Stomach smooth muscle (tissue), 2 donors: ENCODE measurements at regions not wholly inside any gene's neighbourhood (a gene's known extent, or its start where the extent isn't known, plus 50 kb on each side); places are given as distances from the start of the nearest gene placed in this dataset.

Source experiments
- H3K27ac ChIP-seq: one replicate; pipeline ENCODE4 v1.7.0; 2013; ENCODE audit warnings: mild to moderate bottlenecking, low read length, inconsistent platforms
- H3K27me3 ChIP-seq, 2 donors: one replicate each; pipeline ENCODE4 v1.7.0; 2013; ENCODE audit warnings: low read length in 2 of 2; ENCODE audit not compliant: insufficient read depth in 2 of 2, control insufficient read depth in 1 of 2
- H3K36me3 ChIP-seq, 2 donors: one replicate each; pipeline ENCODE4 v1.7.0; 2013; ENCODE audit warnings: low read length in 2 of 2; ENCODE audit not compliant: control insufficient read depth in 2 of 2, insufficient read depth in 2 of 2
- H3K4me1 ChIP-seq: one replicate; pipeline ENCODE4 v1.7.0; 2013; ENCODE audit warnings: low read length; ENCODE audit not compliant: control insufficient read depth, insufficient read depth
- H3K4me3 ChIP-seq, 2 donors: one replicate each; pipeline ENCODE4 v1.7.0; 2013; ENCODE audit warnings: low read length in 2 of 2
- H3K9ac ChIP-seq, 2 donors: one replicate each; pipeline ENCODE4 v1.7.0; 2013; ENCODE audit warnings: low read length in 2 of 2, mild to moderate bottlenecking in 1 of 2
- H3K9me3 ChIP-seq, 2 donors: one replicate each; pipeline ENCODE4 v1.7.0; 2013; ENCODE audit warnings: low read length in 2 of 2; ENCODE audit not compliant: control insufficient read depth in 2 of 2
- donor health status: healthy.
- donor health status: Pancreatic carcinoma.

DNA sequence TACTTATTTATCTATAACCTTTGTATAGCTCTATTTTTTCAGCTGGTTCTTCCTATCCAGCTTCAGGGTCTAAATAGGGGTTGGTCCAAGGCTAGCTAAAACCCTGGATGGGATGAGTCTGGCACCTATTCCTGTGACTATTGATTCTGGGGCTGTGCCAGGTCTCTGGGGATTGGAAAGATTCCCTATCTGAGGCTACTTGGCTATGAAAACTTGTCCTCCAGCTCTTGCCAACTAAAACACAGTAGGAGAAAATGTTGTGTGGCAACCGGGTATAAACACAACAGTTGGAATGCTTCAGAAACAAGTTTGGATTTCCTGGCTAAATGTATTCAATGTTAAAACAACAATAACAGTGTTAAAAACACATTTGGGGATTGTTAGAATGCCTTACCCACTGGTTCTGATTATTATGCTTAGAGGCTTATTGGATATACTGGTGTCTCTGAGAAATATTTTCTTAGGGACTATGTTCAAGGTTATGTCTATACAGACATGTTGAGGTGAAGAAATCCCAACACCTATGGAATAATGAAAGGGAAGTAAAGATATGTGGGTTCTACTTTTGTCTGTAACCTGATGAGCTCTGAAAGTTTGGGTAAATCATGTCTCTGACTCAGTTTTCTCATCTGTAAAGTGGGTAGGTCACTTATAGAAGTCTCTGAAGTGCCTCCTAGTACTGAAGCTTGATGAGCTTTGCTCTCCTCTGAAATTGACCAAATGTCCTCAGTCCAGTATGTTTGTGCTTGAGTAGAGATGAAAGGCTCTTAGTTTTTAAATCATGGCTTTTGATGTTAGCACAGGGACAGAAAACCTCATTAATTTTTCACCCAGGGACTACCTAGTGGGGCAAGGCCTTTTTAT lies 460.7 kb downstream of the MTX2 start:
- peaks cover 0 to 3% of the 10 kb centered on the region in 2 donors for H3K27me3 ChIP-seq
- no peak overlapping the region for H3K9ac ChIP-seq
- H3K36me3 ChIP-seq: no peaks in the 10 kb centered on the region
- H3K9me3 ChIP-seq: no peaks in the 10 kb centered on the region
- H3K4me3 ChIP-seq: no peak overlapping the region
- H3K27ac ChIP-seq: no peak overlapping the region
- no peaks in the 10 kb centered on the region for H3K4me1 ChIP-seq

DNA sequence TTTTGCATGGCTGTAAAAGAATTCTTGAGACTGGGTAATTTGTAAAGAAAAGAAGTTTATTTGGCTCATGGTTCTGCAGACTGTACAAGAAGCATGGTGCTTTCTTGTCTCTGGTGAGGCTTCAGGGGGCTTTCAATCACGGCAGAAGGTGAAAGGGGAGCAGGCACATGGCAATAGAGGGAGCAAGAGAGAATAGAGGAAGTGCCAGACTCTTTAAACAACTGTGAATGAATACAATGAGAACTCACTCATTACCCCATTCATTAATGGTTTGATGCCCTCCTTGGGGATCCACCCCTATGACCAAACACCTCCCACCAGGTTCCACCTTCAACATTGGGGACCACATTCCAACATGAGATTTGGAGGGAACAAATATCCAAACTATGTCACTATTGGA lies 463.5 kb downstream of the MTX2 start:
- Histone ChIP-seq H3K27ac (no peak overlapping the region), H3K9me3 (no peaks in the 10 kb centered on the region), H3K4me3 (no peak overlapping the region), H3K9ac (no peak overlapping the region), H3K27me3 (peaks cover 0 to under 1% of the 10 kb centered on the region in 2 donors), H3K36me3 (no peaks in the 10 kb centered on the region), H3K4me1 (no peaks in the 10 kb centered on the region)

DNA sequence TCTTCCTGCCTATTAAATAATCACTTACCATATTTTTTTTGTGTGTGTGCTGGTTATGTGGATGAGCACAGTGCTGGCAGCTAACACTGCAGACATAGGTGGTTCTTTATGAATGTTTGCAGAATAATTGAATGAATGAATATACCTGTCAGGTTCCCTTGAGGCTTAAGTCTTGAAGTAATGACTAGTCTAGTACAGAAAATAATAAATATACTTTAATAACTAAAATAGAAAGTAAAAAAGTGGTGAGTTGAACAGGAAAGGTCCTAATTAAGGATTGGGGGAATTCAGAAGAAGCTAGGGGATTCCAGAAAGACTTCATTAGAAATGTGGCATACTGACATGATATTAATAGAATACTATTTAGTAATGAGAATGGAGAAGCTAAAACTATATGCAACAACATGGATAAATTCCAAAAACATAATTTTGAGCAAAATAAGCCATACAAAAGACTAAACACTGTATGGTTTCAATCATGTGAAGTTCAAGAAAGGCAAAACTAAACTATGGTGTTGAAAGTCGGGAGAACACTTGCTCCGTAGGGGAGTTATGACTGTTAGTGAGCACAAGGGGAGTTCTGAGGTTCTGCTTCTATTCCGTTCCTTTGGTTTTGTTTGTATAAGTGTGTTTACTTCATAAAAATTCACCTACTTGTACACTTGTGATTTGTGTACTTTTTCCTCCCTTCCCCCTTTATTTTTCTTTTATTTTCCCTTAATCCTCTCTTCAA lies 464.6 kb downstream of the MTX2 start:
- Histone ChIP-seq H3K4me1 (no peaks in the 10 kb centered on the region), H3K27ac (no peak overlapping the region), H3K4me3 (no peak overlapping the region), H3K36me3 (no peaks in the 10 kb centered on the region), H3K9ac (no peak overlapping the region), H3K9me3 (no peaks in the 10 kb centered on the region), H3K27me3 (peaks cover 0 to 2% of the 10 kb centered on the region in 2 donors)

DNA sequence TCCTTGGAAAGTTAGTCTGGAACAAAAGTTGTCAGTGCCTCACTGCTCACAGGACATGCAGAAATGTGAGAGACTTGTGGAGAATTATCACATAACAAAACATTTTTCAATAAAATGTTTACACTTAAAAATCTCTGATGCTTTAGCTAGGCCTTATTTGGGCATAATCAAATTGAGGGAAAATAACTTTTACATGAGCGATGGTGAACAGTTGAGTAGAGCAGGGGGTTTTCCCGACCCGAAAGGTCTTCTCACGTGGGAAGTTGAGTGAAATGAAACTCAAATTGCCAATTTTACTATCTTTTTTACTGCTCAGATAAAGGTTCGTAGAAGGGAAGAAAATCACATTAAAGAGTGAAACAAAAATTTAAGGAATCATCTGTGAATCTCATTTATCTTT lies 465.6 kb downstream of the MTX2 start:
- H3K9me3 ChIP-seq: no peaks in the 10 kb centered on the region
- H3K9ac ChIP-seq: no peak overlapping the region
- H3K27me3 ChIP-seq: peaks cover 0 to 2% of the 10 kb centered on the region in 2 donors
- no peak overlapping the region for H3K4me3 ChIP-seq
- H3K27ac ChIP-seq: no peak overlapping the region
- no peaks in the 10 kb centered on the region for H3K4me1 ChIP-seq
- H3K36me3 ChIP-seq: no peaks in the 10 kb centered on the region

DNA sequence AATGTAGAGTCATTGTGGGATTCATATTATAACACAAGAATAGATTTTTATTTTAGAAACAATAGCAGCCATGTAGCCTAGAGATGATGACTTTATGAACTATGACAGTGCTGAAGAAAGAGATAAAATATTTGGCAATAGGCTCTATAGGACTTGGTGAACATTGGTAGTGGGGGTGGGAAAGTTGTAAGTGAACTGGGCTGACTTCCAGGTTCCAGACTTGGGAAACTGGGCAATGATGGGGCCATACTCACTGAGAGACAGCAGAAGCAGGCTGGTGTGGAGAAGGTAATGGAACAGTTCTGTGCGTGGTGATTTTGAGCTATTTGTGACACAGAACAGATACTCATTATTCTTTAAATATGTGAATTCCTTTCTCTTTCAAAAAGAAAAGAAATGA lies 470.3 kb upstream of the HNRNPA3 start:
- peaks cover 0 to 2% of the 10 kb centered on the region in 2 donors for H3K27me3 ChIP-seq
- H3K4me3 ChIP-seq: no peak overlapping the region
- no peaks in the 10 kb centered on the region for H3K36me3 ChIP-seq
- no peak overlapping the region for H3K27ac ChIP-seq
- no peaks in the 10 kb centered on the region for H3K4me1 ChIP-seq
- H3K9ac ChIP-seq: no peak overlapping the region
- no peaks in the 10 kb centered on the region for H3K9me3 ChIP-seq

DNA sequence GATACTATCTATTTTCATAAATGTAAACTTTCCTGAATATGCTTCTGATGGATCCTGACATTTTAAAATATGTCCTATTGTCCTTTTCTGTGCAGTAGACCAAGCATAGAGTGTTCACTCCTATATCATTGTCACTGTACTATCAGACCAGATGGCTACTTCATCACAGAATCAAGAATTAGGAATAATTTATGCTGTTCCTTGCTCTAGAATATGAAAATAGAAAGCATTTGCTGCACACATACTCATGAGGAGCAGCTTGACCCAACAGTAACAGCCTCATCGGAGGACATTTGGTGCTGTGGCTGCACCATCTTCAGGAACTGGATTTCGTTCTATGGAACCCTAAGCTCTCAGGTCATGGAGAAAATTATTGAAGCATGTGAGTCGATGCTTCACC lies 468.9 kb upstream of the HNRNPA3 start:
- no peaks in the 10 kb centered on the region for H3K36me3 ChIP-seq
- H3K27me3 ChIP-seq: no peaks in the 10 kb centered on the region
- no peak overlapping the region for H3K27ac ChIP-seq
- H3K4me1 ChIP-seq: no peaks in the 10 kb centered on the region
- H3K9me3 ChIP-seq: no peaks in the 10 kb centered on the region
- no peak overlapping the region for H3K4me3 ChIP-seq
- H3K9ac ChIP-seq: no peak overlapping the region

DNA sequence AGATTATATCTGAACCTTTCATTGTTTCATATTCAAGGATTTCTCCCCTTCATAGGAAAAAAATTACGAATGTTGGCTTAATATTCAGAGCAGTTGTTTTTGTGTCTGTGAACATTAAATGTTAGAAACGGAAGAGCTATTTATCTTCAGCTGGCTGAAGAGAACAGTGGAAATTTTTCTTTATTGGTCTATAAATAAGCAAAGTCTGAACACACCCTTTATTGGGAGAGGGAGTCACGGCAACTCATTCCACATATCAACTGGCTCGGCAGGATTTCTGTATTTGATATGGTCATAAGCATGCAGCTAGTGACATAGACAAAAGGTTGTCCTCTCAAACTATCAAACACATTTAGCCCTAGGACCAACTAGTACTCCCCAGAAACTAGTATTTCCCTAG lies 468.4 kb upstream of the HNRNPA3 start:
- no peaks in the 10 kb centered on the region for H3K9me3 ChIP-seq
- no peaks in the 10 kb centered on the region for H3K4me1 ChIP-seq
- H3K27ac ChIP-seq: no peak overlapping the region

DNA sequence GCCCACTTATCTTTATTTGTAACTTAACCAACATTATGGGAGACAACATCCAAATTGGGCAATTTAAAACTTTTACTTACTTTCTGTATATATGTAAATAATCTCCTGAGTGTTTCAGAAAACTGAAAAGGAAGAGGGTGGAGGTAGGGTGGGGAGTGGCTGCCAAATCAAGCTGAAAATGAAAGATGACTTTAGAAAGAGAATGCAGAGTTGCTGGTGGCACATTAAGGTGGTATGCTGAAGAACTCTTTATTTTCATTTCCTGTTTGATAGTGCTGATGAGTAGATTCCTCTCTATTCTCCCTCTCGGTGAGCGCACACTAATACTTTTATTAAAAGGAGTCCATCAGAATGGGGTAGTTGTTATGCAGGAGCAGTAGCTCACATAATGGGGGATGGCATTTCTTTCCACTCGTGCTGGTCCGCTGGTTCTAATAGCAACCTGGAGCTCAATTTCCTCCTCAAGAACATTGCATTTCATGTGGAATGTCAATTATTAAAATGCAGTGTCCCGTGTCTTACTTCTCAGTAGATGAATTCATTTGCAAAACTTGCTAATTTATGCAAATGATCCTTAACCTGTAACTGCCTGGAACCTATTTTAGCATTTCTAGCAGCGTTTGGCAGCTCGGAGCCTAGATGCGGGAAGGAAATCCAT lies 466.9 kb upstream of the HNRNPA3 start:
- H3K9me3 ChIP-seq: no peaks in the 10 kb centered on the region
- H3K36me3 ChIP-seq: no peaks in the 10 kb centered on the region
- no peak overlapping the region for H3K27ac ChIP-seq
- H3K9ac ChIP-seq: no peak overlapping the region
- H3K4me3 ChIP-seq: no peak overlapping the region
- H3K27me3 ChIP-seq: no peaks in the 10 kb centered on the region
- no peaks in the 10 kb centered on the region for H3K4me1 ChIP-seq

More for the DNA sequence above, 468.4 kb upstream of the HNRNPA3 start:
- Histone ChIP-seq H3K9ac (no peak overlapping the region), H3K27me3 (no peaks in the 10 kb centered on the region), H3K4me3 (no peak overlapping the region), H3K36me3 (no peaks in the 10 kb centered on the region)

DNA sequence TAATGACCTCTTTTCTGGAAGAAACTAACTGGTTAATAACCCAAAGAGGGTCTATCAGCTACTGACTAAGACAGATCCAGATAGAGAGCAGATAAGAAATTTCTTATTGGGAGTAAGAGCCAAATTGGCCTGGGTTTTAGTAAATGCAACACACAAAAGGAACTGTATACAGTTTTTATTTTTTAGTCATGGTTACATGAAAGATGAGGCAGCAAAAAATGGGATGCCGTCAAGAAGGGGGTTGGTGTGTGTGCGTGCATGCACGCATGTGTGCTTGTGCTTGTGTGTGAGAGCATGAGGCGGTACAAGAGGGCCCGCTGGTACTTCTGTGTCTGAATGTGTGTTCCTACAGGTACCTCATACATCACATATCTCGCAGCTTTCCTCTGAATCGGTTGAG lies 466.2 kb upstream of the HNRNPA3 start:
- Histone ChIP-seq H3K4me3 (no peak overlapping the region), H3K27me3 (no peaks in the 10 kb centered on the region), H3K36me3 (no peaks in the 10 kb centered on the region), H3K9me3 (no peaks in the 10 kb centered on the region), H3K9ac (no peak overlapping the region), H3K27ac (no peak overlapping the region), H3K4me1 (no peaks in the 10 kb centered on the region)

DNA sequence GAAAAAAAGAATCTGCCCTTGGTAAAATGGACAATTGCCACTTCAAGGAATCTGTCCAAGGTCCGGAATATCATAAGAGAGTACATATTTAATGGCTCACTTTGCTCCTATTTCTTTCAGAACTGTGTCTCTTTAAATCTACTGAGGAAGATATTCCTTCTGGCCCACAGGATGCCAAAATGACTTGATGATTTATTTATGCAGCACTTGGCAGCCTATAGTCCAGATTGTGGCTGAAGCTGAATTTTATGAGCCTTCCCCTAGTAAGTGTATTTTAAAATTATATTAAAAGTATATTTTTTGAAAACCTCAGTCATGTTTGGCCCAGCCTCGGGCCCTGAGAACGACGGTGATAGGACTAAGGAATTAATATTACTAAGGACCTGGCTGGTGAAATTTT lies 465.1 kb upstream of the HNRNPA3 start:
- H3K4me3 ChIP-seq: no peak overlapping the region
- no peaks in the 10 kb centered on the region for H3K4me1 ChIP-seq
- no peak overlapping the region for H3K27ac ChIP-seq
- H3K27me3 ChIP-seq: no peaks in the 10 kb centered on the region
- no peaks in the 10 kb centered on the region for H3K36me3 ChIP-seq
- no peaks in the 10 kb centered on the region for H3K9me3 ChIP-seq
- H3K9ac ChIP-seq: no peak overlapping the region
